ENCODE measurements at regions not wholly inside any gene's neighbourhood (a gene's known extent, or its start where the extent isn't known, plus 50 kb on each side); places are given as distances from the start of the nearest gene placed in this dataset.

DNA sequence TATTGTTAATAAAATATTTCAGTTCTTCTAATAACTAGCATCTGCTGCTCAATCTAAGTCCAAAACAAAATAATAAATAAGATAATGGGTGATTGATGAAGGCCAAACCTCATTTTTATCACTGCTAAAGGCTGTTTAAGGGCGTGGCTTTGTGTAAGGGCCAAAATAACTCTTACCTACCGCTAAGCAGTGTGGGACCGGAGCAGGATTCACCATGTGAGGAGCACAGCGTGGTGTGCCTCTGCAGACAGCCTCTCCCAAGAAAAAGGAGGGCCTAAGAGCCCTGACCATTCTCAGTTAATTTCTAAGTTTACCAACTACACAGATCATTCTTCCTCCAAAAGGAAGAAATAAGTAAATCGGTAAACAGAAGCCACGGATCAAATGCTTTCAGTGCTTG, 353.7 kb downstream of the ARL6IP6 start:
- H3K9me3 Mint-ChIP-seq, result peaks cover 11% of the 10 kb centered on the region; the same call in 1 of the 2 replicates
- no peaks in the 10 kb centered on the region for H3K36me3 Mint-ChIP-seq (ENCODE audit: low read depth)

DNA sequence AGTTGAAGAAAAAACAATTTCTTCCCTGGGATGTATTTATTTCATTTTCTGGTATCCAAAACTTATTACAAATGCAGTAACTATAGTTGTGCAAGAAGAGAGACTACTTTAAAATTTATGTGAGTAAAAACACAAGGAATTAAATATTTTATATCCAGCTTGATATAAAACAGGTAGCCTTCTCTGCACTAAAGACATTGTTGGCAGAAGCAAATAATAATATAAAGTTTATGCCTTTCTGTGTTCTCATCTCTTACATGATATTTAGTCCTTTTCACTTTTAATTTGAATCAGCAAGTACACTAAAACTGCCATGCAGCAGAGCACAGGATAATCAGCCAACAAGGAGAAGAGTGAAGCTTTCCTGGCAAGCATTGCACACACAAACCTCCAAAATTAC, 352.7 kb downstream of the ARL6IP6 start:
- peaks cover 11% of the 10 kb centered on the region; the same call in 1 of the 2 replicates for H3K9me3 Mint-ChIP-seq
- no peak overlapping the region for H3K4me3 Mint-ChIP-seq
- no peak for DNase-seq
- no peak overlapping the region for H3K27ac Mint-ChIP-seq
- TF ChIP-seq CTCF (IDR thresholded peaks at IDR 0.05), result no peak
- H3K27me3 Mint-ChIP-seq (ENCODE audit: insufficient read depth), result no peaks in the 10 kb centered on the region
- no peaks in the 10 kb centered on the region for H3K4me1 Mint-ChIP-seq (ENCODE audit: low read depth)
- no peaks in the 10 kb centered on the region for H3K36me3 Mint-ChIP-seq (ENCODE audit: low read depth)

More for the DNA sequence above, 353.7 kb downstream of the ARL6IP6 start:
- H3K27me3 Mint-ChIP-seq (ENCODE audit: insufficient read depth), result no peaks in the 10 kb centered on the region
- H3K4me1 Mint-ChIP-seq (ENCODE audit: low read depth), result no peaks in the 10 kb centered on the region
- H3K27ac Mint-ChIP-seq, result no peak overlapping the region
- no peak overlapping the region for H3K4me3 Mint-ChIP-seq
- no peak for TF ChIP-seq CTCF (IDR thresholded peaks at IDR 0.05)
- no peak for DNase-seq

GRCh38 chr2:153068915-153069314, 350.5 kb downstream of the ARL6IP6 start:
- TF ChIP-seq CTCF (IDR thresholded peaks at IDR 0.05), result no peak
- H3K4me3 Mint-ChIP-seq, result no peak overlapping the region
- no peaks in the 10 kb centered on the region for H3K36me3 Mint-ChIP-seq (ENCODE audit: low read depth)
- H3K4me1 Mint-ChIP-seq (ENCODE audit: low read depth), result no peaks in the 10 kb centered on the region
- peaks cover 15% of the 10 kb centered on the region; the same call in 1 of the 2 replicates for H3K9me3 Mint-ChIP-seq
- DNase-seq, result no peak
- no peak overlapping the region for H3K27ac Mint-ChIP-seq
- H3K27me3 Mint-ChIP-seq (ENCODE audit: insufficient read depth), result no peaks in the 10 kb centered on the region

- H3K36me3 Mint-ChIP-seq (ENCODE audit: low read depth), result no peaks in the 10 kb centered on the region
- no peaks in the 10 kb centered on the region for H3K27me3 Mint-ChIP-seq (ENCODE audit: insufficient read depth)
- no peak overlapping the region for H3K27ac Mint-ChIP-seq
- peaks cover 13% of the 10 kb centered on the region; the same call in 1 of the 2 replicates for H3K9me3 Mint-ChIP-seq
- TF ChIP-seq CTCF (IDR thresholded peaks at IDR 0.05), result no peak
- no peaks in the 10 kb centered on the region for H3K4me1 Mint-ChIP-seq (ENCODE audit: low read depth)
- no peak for DNase-seq
- H3K4me3 Mint-ChIP-seq, result no peak overlapping the region
These were observed 349.6 kb downstream of the ARL6IP6 start for GRCh38 chr2:153068052-153068451.

- Mint-ChIP-seq H3K36me3 (ENCODE audit: low read depth) (no peaks in the 10 kb centered on the region), H3K4me1 (ENCODE audit: low read depth) (no peaks in the 10 kb centered on the region), H3K9me3 (peaks cover 15% of the 10 kb centered on the region; the same call in 1 of the 2 replicates), H3K27me3 (ENCODE audit: insufficient read depth) (no peaks in the 10 kb centered on the region), H3K27ac (no peak overlapping the region), H3K4me3 (no peak overlapping the region)
- no peak for TF ChIP-seq CTCF (IDR thresholded peaks at IDR 0.05)
- no peak for DNase-seq
These were observed 341.1 kb downstream of the ARL6IP6 start for GRCh38 chr2:153059338-153060052.

All from HFFc6 (cell line).